ENCODE measurements at regions not wholly inside any gene's neighbourhood (a gene's known extent, or its start where the extent isn't known, plus 50 kb on each side); places are given as distances from the start of the nearest gene placed in this dataset.

DNA sequence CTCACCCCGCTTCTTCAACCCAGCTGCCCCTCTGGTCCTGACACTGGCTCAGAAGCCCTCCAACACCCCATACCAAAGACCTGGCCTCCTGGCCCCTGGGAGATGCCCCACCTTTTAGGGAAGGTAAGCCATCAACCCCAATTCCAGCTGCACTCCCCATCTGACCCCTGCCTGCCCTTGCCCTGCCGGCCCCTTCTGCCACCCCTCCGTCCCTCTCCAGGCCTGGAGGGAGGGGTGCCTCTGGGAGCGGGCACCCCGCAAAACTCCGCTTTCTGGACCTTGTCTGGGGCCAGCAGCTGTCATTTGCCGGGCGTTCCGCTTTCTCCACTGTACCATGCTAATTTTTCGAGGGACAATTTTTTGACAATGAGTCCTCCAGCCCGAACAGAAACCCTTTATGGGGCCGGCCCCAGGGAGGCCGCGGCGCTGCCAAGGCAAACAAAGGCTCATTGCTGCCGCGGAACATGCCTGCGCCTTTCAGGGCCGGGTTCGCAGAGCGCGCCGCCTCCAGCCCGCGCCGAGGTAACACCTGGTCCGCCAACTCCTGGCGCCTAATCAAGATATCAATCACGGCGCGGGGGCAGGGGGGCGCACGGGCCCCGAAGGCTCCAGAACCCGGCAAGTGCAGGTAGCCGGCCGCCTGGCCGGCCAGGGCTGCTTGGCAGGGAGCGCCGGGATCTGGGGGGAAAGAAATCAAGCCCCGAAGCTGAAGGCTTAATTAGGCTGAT is 96.0 kb downstream of the INHBB start:
- Histone ChIP-seq H3K36me3 (no peaks in the 10 kb centered on the region), H3K9me3 (ENCODE audit: low read depth) (no peaks in the 10 kb centered on the region), H3K27ac (no peak overlapping the region), H3K4me3 (peak overlapping the region; percentile 18), H3K27me3 (peaks cover 79% of the 10 kb centered on the region), H3K4me1 (ENCODE audit: low read depth) (peaks cover 3% of the 10 kb centered on the region)
- peak; percentile 44 to 46 for DNase-seq (ENCODE audit: low read depth in 1 of 2, low spot score in 1 of 2)
- TF ChIP-seq, protein P1, sequence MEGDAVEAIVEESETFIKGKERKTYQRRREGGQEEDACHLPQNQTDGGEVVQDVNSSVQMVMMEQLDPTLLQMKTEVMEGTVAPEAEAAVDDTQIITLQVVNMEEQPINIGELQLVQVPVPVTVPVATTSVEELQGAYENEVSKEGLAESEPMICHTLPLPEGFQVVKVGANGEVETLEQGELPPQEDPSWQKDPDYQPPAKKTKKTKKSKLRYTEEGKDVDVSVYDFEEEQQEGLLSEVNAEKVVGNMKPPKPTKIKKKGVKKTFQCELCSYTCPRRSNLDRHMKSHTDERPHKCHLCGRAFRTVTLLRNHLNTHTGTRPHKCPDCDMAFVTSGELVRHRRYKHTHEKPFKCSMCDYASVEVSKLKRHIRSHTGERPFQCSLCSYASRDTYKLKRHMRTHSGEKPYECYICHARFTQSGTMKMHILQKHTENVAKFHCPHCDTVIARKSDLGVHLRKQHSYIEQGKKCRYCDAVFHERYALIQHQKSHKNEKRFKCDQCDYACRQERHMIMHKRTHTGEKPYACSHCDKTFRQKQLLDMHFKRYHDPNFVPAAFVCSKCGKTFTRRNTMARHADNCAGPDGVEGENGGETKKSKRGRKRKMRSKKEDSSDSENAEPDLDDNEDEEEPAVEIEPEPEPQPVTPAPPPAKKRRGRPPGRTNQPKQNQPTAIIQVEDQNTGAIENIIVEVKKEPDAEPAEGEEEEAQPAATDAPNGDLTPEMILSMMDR (IDR thresholded peaks at IDR 0.05; ENCODE audit: low read depth, low read length), result no peak

GRCh38 chr2:120442541-120442922 is 96.6 kb downstream of the INHBB start:
- H3K9me3 ChIP-seq (ENCODE audit: low read depth), result no peaks in the 10 kb centered on the region
- no peaks in the 10 kb centered on the region for H3K36me3 ChIP-seq
- H3K27me3 ChIP-seq, result peaks cover 73% of the 10 kb centered on the region
- no peak for DNase-seq (ENCODE audit: low read depth in 1 of 2, low spot score in 1 of 2)
- peaks cover 3% of the 10 kb centered on the region for H3K4me1 ChIP-seq (ENCODE audit: low read depth)
- H3K4me3 ChIP-seq, result peak overlapping the region; percentile 18
- TF ChIP-seq, protein P1 (IDR thresholded peaks at IDR 0.05; ENCODE audit: low read depth, low read length), result no peak
- no peak overlapping the region for H3K27ac ChIP-seq

DNA sequence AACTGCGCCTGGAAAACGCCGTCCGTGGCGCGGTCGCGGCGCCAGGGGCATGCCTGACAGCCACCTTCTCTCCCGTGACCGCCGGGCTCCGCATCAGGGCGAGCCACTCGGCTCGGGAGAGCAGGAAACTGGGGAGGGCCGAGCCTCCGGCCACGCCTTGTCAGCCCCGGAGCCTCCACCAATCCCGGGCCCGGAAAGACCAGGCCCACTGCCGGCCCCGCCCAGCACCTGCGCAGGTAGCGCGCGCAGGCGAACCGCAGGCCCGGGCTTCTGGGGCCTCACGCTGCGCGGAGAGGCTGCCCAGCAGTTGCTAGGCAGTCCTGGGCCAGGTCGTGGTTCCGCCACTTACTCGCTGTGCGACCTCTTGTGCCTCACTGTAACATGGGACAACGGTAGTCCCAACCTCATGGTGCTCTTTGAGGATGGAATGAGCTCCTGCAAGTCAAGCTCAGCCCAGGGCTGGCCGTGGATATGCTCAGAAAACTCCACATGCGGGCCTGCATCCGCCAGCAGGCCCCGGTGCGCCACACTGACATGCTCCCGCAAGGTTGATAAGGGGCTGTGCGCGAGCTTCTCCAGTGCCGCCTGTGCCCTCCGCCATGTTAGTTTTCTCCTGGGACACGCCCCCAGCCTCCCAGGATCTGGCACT is 97.1 kb downstream of the INHBB start:
- DNase-seq (ENCODE audit: low read depth in 1 of 2, low spot score in 1 of 2), result peak; percentile 20 to 71
- Histone ChIP-seq H3K27ac (no peak overlapping the region), H3K4me1 (ENCODE audit: low read depth) (peaks cover 3% of the 10 kb centered on the region), H3K36me3 (no peaks in the 10 kb centered on the region), H3K27me3 (peaks cover 69% of the 10 kb centered on the region), H3K9me3 (ENCODE audit: low read depth) (no peaks in the 10 kb centered on the region), H3K4me3 (peak overlapping the region; percentile 18)
- TF ChIP-seq, protein P1 (IDR thresholded peaks at IDR 0.05; ENCODE audit: low read depth, low read length), result no peak

DNA sequence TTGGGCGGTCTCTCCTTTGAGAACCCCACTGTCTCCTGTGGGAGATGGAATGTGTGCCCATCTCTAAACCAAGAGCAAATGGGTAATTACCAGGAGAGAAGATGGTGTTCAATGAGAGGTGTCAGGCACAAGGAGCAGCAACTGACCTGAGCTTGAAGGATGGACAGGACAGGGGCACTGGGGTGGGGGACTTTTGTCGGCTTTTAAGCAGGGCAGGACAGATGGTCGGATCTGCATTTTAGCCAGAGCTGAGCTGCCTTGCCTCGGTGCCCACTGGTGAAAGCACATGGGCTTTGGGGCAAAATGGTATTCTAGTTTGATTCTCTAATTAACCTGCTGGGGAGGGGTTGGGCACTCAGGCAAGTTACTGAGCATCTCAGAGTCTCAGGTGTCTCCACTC is 98.0 kb downstream of the INHBB start:
- H3K9me3 ChIP-seq (ENCODE audit: low read depth), result no peaks in the 10 kb centered on the region
- no peak overlapping the region for H3K27ac ChIP-seq
- no peaks in the 10 kb centered on the region for H3K36me3 ChIP-seq
- H3K27me3 ChIP-seq, result peaks cover 60% of the 10 kb centered on the region
- H3K4me1 ChIP-seq (ENCODE audit: low read depth), result peaks cover 3% of the 10 kb centered on the region
- TF ChIP-seq, protein P1 (IDR thresholded peaks at IDR 0.05; ENCODE audit: low read depth, low read length), result no peak
- H3K4me3 ChIP-seq, result no peak overlapping the region
- no peak for DNase-seq (ENCODE audit: low read depth in 1 of 2, low spot score in 1 of 2)

DNA sequence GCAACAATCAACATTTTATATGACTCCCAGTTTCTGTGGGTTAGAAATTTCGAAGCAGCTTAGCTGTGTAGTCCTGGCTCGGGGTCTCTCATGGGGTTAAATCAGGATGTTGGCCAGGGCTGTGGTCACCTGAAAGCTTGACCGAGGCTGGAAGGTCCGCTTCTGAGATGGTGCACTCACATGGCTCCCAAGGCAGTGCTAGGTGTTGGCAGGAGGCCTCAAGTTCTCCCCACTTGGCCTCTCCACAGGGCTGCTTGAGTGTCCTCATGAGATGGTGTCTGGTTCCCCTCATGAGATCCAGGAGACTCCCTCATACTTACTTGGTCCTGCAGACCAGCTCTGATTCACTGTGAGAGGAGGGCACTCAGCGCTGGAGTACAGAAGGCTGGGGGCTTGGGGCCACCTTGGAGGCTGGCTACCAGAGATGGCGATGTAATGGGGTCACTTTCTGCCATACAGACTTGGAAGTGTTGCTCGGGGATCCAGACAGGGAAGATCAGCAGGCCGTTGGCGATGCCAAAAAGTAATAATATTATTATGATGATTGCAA is 98.8 kb downstream of the INHBB start:
- TF ChIP-seq, protein P1 (IDR thresholded peaks at IDR 0.05; ENCODE audit: low read depth, low read length), result no peak
- no peak for DNase-seq (ENCODE audit: low read depth in 1 of 2, low spot score in 1 of 2)
- Histone ChIP-seq H3K36me3 (no peaks in the 10 kb centered on the region), H3K27me3 (peaks cover 52% of the 10 kb centered on the region), H3K27ac (no peak overlapping the region), H3K4me3 (no peak overlapping the region), H3K4me1 (ENCODE audit: low read depth) (peaks cover 3% of the 10 kb centered on the region), H3K9me3 (ENCODE audit: low read depth) (no peaks in the 10 kb centered on the region)

All from cardiac muscle cell (in vitro differentiated cells and primary cell).